ENCODE measurements at regions not wholly inside any gene's neighbourhood (a gene's known extent, or its start where the extent isn't known, plus 50 kb on each side); places are given as distances from the start of the nearest gene placed in this dataset.

GRCh38 chr4:123659262-123659661, 262.7 kb downstream of the SPRY1 start:
- H3K4me2 ChIP-seq (ENCODE audit: low read length) = no peak overlapping the region

GRCh38 chr4:123659730-123660129, 263.1 kb downstream of the SPRY1 start:
- Histone ChIP-seq H3K27me3 (ENCODE audit: insufficient read depth, low read length) (no peaks in the 10 kb centered on the region), H3K4me2 (ENCODE audit: low read length) (no peak overlapping the region), H3K27ac (ENCODE audit: low read depth, low read length) (no peak overlapping the region), H3K4me1 (ENCODE audit: insufficient read depth, low read length) (no peaks in the 10 kb centered on the region), H3K4me3 (ENCODE audit: insufficient read depth, low read depth, low read length) (no peak overlapping the region), H3K9me3 (ENCODE audit: insufficient read depth, low read depth, low read length) (peaks cover 3% of the 10 kb centered on the region), H3K79me2 (ENCODE audit: insufficient read depth, low read length) (no peaks in the 10 kb centered on the region), H3K36me3 (ENCODE audit: insufficient read depth, low read length) (no peaks in the 10 kb centered on the region), H3K9ac (ENCODE audit: low read length) (no peak overlapping the region), H2AFZ (ENCODE audit: low read depth, low read length) (no peak overlapping the region), H4K20me1 (ENCODE audit: insufficient read depth, low read length) (no peaks in the 10 kb centered on the region)
- peaks cover 1% of the 10 kb centered on the region for H3K4me1 Mint-ChIP-seq (ENCODE audit: low read depth, unreplicated experiment)
- no peak for FAIRE-seq
- no peaks in the 10 kb centered on the region for H3K27me3 Mint-ChIP-seq (ENCODE audit: low read depth, unreplicated experiment)
- peak overlapping the region; percentile 4 for H3K27ac Mint-ChIP-seq (ENCODE audit: unreplicated experiment)
- peaks cover 9% of the 10 kb centered on the region for H3K9me3 Mint-ChIP-seq (ENCODE audit: unreplicated experiment)
- peaks cover 2% of the 10 kb centered on the region for H3K36me3 Mint-ChIP-seq (ENCODE audit: low read depth, unreplicated experiment)
- no peak overlapping the region for H3K4me3 Mint-ChIP-seq (ENCODE audit: unreplicated experiment)
- TF ChIP-seq CTCF (IDR thresholded peaks at IDR 0.05; ENCODE audit: insufficient read depth, low read depth, low read length) (peak; percentile 10), EZH2 (IDR thresholded peaks at IDR 0.05; ENCODE audit: insufficient read depth, low read length) (no peak)
- no peak for DNase-seq (ENCODE audit: low read depth)

More at GRCh38 chr4:123659262-123659661, 262.7 kb downstream of the SPRY1 start:
- Histone ChIP-seq H3K4me1 (ENCODE audit: insufficient read depth, low read length) (no peaks in the 10 kb centered on the region), H3K27ac (ENCODE audit: low read depth, low read length) (no peak overlapping the region), H3K79me2 (ENCODE audit: insufficient read depth, low read length) (no peaks in the 10 kb centered on the region), H2AFZ (ENCODE audit: low read depth, low read length) (no peak overlapping the region), H3K9ac (ENCODE audit: low read length) (no peak overlapping the region), H3K36me3 (ENCODE audit: insufficient read depth, low read length) (no peaks in the 10 kb centered on the region), H3K4me3 (ENCODE audit: insufficient read depth, low read depth, low read length) (no peak overlapping the region), H3K27me3 (ENCODE audit: insufficient read depth, low read length) (no peaks in the 10 kb centered on the region), H4K20me1 (ENCODE audit: insufficient read depth, low read length) (no peaks in the 10 kb centered on the region), H3K9me3 (ENCODE audit: insufficient read depth, low read depth, low read length) (peaks cover 3% of the 10 kb centered on the region)
- TF ChIP-seq EZH2 (IDR thresholded peaks at IDR 0.05; ENCODE audit: insufficient read depth, low read length) = no peak
- TF ChIP-seq CTCF (IDR thresholded peaks at IDR 0.05; ENCODE audit: insufficient read depth, low read depth, low read length) = no peak
- FAIRE-seq = no peak
- H3K4me1 Mint-ChIP-seq (ENCODE audit: low read depth, unreplicated experiment) = peaks cover 1% of the 10 kb centered on the region
- no peaks in the 10 kb centered on the region for H3K27me3 Mint-ChIP-seq (ENCODE audit: low read depth, unreplicated experiment)
- no peak for DNase-seq (ENCODE audit: low read depth)
- H3K4me3 Mint-ChIP-seq (ENCODE audit: unreplicated experiment) = no peak overlapping the region
- peaks cover 2% of the 10 kb centered on the region for H3K36me3 Mint-ChIP-seq (ENCODE audit: low read depth, unreplicated experiment)
- H3K27ac Mint-ChIP-seq (ENCODE audit: unreplicated experiment) = no peak overlapping the region
- peaks cover 13% of the 10 kb centered on the region for H3K9me3 Mint-ChIP-seq (ENCODE audit: unreplicated experiment)

GRCh38 chr4:123661080-123661737, 264.6 kb downstream of the SPRY1 start:
- no peak overlapping the region for H3K4me2 ChIP-seq (ENCODE audit: low read length)
- no peaks in the 10 kb centered on the region for H3K79me2 ChIP-seq (ENCODE audit: insufficient read depth, low read length)
- DNase-seq (ENCODE audit: low read depth) (no peak), FAIRE-seq (no peak)
- no peak overlapping the region for H3K27ac ChIP-seq (ENCODE audit: low read depth, low read length)
- H3K36me3 ChIP-seq (ENCODE audit: insufficient read depth, low read length) = no peaks in the 10 kb centered on the region
- peaks cover 2% of the 10 kb centered on the region for H3K9me3 ChIP-seq (ENCODE audit: insufficient read depth, low read depth, low read length)
- no peaks in the 10 kb centered on the region for H4K20me1 ChIP-seq (ENCODE audit: insufficient read depth, low read length)
- no peak for TF ChIP-seq EZH2 (IDR thresholded peaks at IDR 0.05; ENCODE audit: insufficient read depth, low read length)
- TF ChIP-seq CTCF (IDR thresholded peaks at IDR 0.05; ENCODE audit: insufficient read depth, low read depth, low read length) = peak; percentile 48
- no peak overlapping the region for H3K9ac ChIP-seq (ENCODE audit: low read length)
- peaks cover 9% of the 10 kb centered on the region for H3K9me3 Mint-ChIP-seq (ENCODE audit: unreplicated experiment)
- H3K36me3 Mint-ChIP-seq (ENCODE audit: low read depth, unreplicated experiment) = peaks cover 2% of the 10 kb centered on the region
- peaks cover 1% of the 10 kb centered on the region for H3K4me1 Mint-ChIP-seq (ENCODE audit: low read depth, unreplicated experiment)
- no peaks in the 10 kb centered on the region for H3K27me3 ChIP-seq (ENCODE audit: insufficient read depth, low read length)
- no peak overlapping the region for H3K4me3 Mint-ChIP-seq (ENCODE audit: unreplicated experiment)
- no peaks in the 10 kb centered on the region for H3K27me3 Mint-ChIP-seq (ENCODE audit: low read depth, unreplicated experiment)
- H3K4me3 ChIP-seq (ENCODE audit: insufficient read depth, low read depth, low read length) = no peak overlapping the region
- H2AFZ ChIP-seq (ENCODE audit: low read depth, low read length) = no peak overlapping the region
- no peak overlapping the region for H3K27ac Mint-ChIP-seq (ENCODE audit: unreplicated experiment)
- no peaks in the 10 kb centered on the region for H3K4me1 ChIP-seq (ENCODE audit: insufficient read depth, low read length)
